NB4 (cell line): ENCODE measurements at regions not wholly inside any gene's neighbourhood (a gene's known extent, or its start where the extent isn't known, plus 50 kb on each side); places are given as distances from the start of the nearest gene placed in this dataset.

ENCODE experiments used
- MYC ChIP-seq: IDR thresholded peaks from 2 replicates; pipeline ENCODE4 v1.6.1; 2011; ENCODE audit warnings: low read depth, low read length
- POLR2A ChIP-seq: IDR thresholded peaks from 2 replicates; pipeline ENCODE4 v1.6.1; 2011; ENCODE audit warnings: mild to moderate bottlenecking; ENCODE audit not compliant: insufficient read length; ENCODE audit errors: extremely low read depth
- TF ChIP-seq, protein P1 (sequence below): IDR thresholded peaks from one replicate; pipeline ENCODE4 v1.5.1; 2012; ENCODE audit warnings: low read depth, low read length

DNA sequence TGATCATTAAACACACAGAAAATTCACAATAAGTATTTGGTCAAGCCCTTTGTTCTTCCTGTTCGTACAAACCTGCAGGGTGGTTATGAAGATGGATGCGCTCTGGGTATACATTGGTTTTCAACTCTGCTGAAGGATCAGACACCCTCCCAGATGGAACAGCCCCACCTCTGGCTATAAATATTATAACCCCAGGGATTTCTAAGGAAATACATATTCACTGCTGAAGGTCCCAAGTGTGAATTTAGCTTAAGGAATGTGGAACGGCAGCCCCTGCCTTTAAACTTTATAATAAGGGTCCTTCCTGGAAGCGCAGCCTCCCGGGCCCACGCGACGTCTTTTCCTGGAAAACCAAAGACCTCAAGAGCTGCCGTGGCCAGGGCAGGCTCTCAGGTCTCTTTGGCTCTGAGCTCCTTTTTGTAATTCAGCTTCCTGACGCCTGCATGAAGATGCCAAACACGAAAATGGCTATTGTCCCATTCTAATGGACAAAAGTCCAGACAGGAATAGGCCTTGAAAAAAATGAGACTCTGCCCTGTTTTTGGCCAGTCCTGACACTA lies 172.4 kb upstream of the SSTR4 start:
- TF ChIP-seq, protein P1, sequence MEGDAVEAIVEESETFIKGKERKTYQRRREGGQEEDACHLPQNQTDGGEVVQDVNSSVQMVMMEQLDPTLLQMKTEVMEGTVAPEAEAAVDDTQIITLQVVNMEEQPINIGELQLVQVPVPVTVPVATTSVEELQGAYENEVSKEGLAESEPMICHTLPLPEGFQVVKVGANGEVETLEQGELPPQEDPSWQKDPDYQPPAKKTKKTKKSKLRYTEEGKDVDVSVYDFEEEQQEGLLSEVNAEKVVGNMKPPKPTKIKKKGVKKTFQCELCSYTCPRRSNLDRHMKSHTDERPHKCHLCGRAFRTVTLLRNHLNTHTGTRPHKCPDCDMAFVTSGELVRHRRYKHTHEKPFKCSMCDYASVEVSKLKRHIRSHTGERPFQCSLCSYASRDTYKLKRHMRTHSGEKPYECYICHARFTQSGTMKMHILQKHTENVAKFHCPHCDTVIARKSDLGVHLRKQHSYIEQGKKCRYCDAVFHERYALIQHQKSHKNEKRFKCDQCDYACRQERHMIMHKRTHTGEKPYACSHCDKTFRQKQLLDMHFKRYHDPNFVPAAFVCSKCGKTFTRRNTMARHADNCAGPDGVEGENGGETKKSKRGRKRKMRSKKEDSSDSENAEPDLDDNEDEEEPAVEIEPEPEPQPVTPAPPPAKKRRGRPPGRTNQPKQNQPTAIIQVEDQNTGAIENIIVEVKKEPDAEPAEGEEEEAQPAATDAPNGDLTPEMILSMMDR = no peak
- no peak for TF ChIP-seq POLR2A
- TF ChIP-seq MYC = no peak
